Activated CD8-positive, alpha-beta T cell treated with anti-CD3 and anti-CD28 coated beads, Interleukin-2, amount 10 ng/mL, durations not matched to agents 7 days and 5 days (primary cell): ENCODE measurements at regions not wholly inside any gene's neighbourhood (a gene's known extent, or its start where the extent isn't known, plus 50 kb on each side); places are given as distances from the start of the nearest gene placed in this dataset.

Experiments used
- ATAC-seq: fragments of 150-1000 bp; cut with Tn5 transposase; one replicate; pipeline ENCODE4 v1.10.0; 2021; ENCODE audit warnings: moderate library complexity
- CTCF ChIA-PET: fragments of 350-600 bp; sonication (Branson Sonifier 250); formaldehyde crosslinking; loops from one replicate; lab custom pipeline; 2021; ENCODE audit warnings: antibody characterized with exemption; lab: Charles Lee
- POLR2A ChIA-PET: fragments of 350-600 bp; sonication (Branson Sonifier 250); formaldehyde crosslinking; loops from one replicate; lab custom pipeline; 2021; ENCODE audit warnings: antibody characterized with exemption; lab: Charles Lee
- DNase-seq: peaks from one replicate; pipeline ENCODE4 v3.0.0-alpha.2; 2020
- H3K27ac Mint-ChIP-seq: one replicate; pipeline ENCODE4 v1.8.0; 2021; ENCODE audit warnings: mild to moderate bottlenecking, mixed read lengths
- H3K27me3 Mint-ChIP-seq: one replicate; pipeline ENCODE4 v1.8.0; 2021; ENCODE audit warnings: low read depth, mixed read lengths
- H3K36me3 Mint-ChIP-seq: one replicate; pipeline ENCODE4 v1.8.0; 2021; ENCODE audit warnings: low read depth, mixed read lengths
- H3K4me1 Mint-ChIP-seq: one replicate; pipeline ENCODE4 v1.8.0; 2021; ENCODE audit warnings: low read depth, mixed read lengths
- H3K4me3 Mint-ChIP-seq: one replicate; pipeline ENCODE4 v1.8.0; 2021; ENCODE audit warnings: mild to moderate bottlenecking, mixed read lengths
- H3K9me3 Mint-ChIP-seq: one replicate; pipeline ENCODE4 v1.8.0; 2022; ENCODE audit warnings: mixed read lengths; ENCODE audit not compliant: insufficient read depth

DNA sequence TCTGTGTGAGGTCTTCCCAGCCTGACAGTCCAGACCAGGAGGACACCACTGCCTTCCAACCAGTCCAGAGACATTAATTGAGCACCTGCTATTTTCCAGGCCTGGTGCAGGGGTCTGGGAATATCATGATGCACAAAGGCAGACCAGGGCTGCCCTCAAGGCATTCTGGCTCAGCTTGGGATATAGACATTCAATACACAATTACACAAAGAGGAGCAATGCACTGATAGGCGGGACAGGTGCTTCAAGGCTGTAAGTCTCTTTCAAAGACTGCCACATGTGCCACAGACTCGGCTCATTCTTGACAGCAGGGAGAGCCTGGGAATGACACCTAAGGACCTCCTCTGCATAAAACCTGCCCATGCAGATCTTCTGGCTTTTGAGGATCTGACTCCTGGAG, 158.6 kb downstream of the C5orf15 start:
- Mint-ChIP-seq H3K27me3 (peaks cover 28% of the 10 kb centered on the region), H3K27ac (no peak overlapping the region), H3K4me3 (no peak overlapping the region), H3K36me3 (no peaks in the 10 kb centered on the region), H3K4me1 (peaks cover 9% of the 10 kb centered on the region), H3K9me3 (no peaks in the 10 kb centered on the region)
- ATAC-seq (no peak), DNase-seq (no peak)
- CTCF ChIA-PET, result no interaction called here
- POLR2A ChIA-PET, result no interaction called here

DNA sequence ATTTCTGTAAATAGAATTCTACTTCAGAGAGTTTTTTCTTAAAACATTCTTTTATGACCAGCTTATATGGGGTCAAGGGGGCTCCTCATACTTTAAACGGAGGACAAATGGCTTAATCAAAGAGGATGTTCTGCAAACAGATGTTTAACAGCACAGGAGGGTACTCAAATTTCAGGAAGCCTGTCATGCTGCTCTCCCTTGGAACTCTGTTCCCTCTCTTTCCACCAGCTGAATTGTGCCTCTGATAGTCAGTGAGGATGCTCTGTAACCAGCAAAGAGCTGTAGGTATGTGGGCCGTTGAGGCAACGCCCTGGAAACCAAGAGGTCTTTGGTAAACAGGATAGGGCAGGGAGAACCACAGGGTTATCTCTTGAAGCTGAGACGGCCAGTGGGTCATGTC, 161.1 kb downstream of the C5orf15 start:
- Mint-ChIP-seq H3K36me3 (no peaks in the 10 kb centered on the region), H3K4me1 (no peaks in the 10 kb centered on the region), H3K9me3 (no peaks in the 10 kb centered on the region), H3K4me3 (no peak overlapping the region), H3K27me3 (peaks cover 14% of the 10 kb centered on the region), H3K27ac (no peak overlapping the region)
- POLR2A ChIA-PET, result no interaction called here
- DNase-seq, result no peak
- no peak for ATAC-seq
- CTCF ChIA-PET, result interaction anchor here (1.3 kb wide), 1 partner anchor 62 kb away, joined by 4 read pairs; no protein-coding TSS in a partner anchor

DNA sequence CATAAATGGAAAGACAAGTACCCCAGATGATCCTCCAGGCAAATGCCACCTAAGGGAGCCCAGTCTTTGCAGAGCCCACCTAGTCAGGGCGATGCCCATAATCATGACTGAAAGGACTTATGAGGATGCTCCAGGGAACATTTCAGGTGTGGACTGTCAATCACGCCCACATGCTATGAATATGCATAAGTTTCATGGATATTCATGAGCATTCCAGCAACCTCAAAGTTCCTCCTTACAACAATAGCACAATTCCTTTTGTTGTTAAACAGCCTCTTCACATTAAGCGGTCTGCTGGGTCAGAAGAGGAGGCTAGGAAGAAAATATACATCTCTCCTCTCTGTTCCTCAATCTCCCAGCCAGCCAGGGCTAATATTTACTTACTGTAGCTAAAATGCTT, 161.6 kb downstream of the C5orf15 start:
- H3K9me3 Mint-ChIP-seq, result no peaks in the 10 kb centered on the region
- ChIA-PET POLR2A (no interaction called here), CTCF (interaction anchor here (1.3 kb wide), 1 partner anchor 62 kb away, joined by 4 read pairs; no protein-coding TSS in a partner anchor)
- H3K27ac Mint-ChIP-seq, result no peak overlapping the region
- H3K27me3 Mint-ChIP-seq, result peaks cover 12% of the 10 kb centered on the region
- no peak for ATAC-seq
- no peaks in the 10 kb centered on the region for H3K4me1 Mint-ChIP-seq
- no peaks in the 10 kb centered on the region for H3K36me3 Mint-ChIP-seq
- no peak for DNase-seq
- H3K4me3 Mint-ChIP-seq, result no peak overlapping the region

DNA sequence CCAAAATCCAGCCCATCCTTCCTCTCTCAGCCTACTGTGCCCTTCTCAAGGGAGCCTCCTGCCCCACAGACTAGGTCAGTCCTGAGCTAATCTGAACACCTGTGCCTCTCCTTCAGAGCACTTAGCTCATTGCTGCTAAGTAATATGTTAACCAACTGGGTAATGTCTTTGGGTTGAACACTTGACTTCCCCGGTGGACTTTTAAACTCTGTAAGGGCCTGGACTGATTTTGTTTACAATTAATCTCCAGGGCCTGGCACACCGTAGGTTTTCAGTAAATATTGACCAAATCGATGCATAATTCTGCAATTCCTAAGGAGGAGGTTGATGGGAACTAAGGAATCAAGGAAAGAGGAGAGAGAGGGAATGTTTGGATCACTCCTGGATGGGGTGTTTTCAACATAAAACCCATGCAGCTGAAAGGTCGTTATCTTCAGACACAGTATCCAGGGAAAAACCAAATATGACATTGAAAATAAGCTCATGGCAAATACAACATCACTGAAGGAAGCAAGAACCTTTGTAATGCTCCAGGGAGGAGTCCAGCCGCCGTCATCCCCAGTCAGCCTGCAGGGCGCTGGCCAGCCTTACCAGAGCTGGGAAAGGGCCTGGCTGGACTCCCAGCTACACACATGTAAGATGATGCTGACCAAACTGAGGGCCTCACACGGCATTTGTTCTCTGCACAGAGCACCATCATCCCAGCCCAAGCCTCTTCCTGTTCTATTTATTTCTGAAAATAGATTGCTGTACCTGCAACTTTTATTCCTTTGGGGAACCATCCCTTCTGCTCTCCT, 166.3 kb downstream of the C5orf15 start:
- POLR2A ChIA-PET, result no interaction called here
- no peaks in the 10 kb centered on the region for H3K9me3 Mint-ChIP-seq
- peaks cover 26% of the 10 kb centered on the region for H3K27me3 Mint-ChIP-seq
- CTCF ChIA-PET, result no interaction called here
- ATAC-seq (no peak), DNase-seq (no peak)
- H3K27ac Mint-ChIP-seq, result no peak overlapping the region
- H3K36me3 Mint-ChIP-seq, result no peaks in the 10 kb centered on the region
- peaks cover 2% of the 10 kb centered on the region for H3K4me1 Mint-ChIP-seq
- no peak overlapping the region for H3K4me3 Mint-ChIP-seq

DNA sequence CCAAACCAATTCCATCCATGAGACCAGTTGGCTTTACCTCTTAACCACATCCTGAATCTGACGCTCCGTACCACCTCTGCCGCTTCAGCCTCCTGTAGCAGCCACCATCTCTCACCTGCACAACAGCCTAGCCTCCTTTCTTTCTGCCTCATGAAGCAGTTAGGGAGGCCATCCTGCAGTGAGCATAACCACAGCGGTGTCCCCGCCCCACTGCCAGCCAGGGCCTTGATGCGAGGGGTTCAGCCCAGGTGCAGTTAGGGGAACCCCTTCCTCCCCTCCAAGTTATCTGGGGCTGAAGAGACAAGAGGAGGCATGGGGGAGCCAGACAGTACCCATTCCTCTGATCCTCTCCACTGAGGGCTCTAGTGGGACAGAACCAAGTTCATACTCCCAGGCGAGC, 167.0 kb downstream of the C5orf15 start:
- Mint-ChIP-seq H3K27me3 (peaks cover 28% of the 10 kb centered on the region), H3K4me3 (no peak overlapping the region), H3K36me3 (no peaks in the 10 kb centered on the region), H3K4me1 (peaks cover 2% of the 10 kb centered on the region), H3K27ac (no peak overlapping the region), H3K9me3 (no peaks in the 10 kb centered on the region)
- ATAC-seq (no peak), DNase-seq (no peak)
- ChIA-PET CTCF (no interaction called here), POLR2A (no interaction called here)

DNA sequence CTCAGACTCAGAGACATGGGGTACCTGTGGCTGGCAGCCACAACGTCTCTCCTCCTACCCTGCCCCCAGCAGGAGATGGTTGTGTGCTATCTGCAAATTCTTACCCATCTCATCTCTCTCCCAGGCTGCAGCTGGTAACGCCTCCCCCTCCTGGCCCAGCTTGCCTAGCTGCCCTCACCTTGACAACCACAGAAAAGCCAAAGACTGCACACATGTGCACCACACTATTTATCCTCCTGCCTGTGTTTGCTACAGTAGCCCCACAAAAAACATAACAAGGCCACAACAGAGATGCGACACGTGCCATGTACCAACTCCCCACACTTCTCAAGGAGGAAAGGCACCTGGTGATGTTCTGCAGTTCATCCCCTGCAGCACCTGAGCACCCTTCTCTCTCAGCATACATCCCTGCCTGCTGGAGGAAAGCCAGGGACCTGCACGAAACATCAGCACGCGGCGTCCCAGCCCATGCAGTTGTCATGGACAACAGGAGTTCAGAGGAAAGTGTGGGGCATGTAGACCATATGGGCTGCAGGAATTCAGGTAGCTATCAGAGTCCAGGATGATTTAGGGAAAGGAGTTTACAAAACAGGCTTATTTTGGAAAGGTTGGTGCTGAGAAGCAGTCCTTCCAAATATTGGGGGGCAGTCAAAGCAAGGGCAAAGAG, 168.7 kb downstream of the C5orf15 start:
- H3K9me3 Mint-ChIP-seq, result no peaks in the 10 kb centered on the region

DNA sequence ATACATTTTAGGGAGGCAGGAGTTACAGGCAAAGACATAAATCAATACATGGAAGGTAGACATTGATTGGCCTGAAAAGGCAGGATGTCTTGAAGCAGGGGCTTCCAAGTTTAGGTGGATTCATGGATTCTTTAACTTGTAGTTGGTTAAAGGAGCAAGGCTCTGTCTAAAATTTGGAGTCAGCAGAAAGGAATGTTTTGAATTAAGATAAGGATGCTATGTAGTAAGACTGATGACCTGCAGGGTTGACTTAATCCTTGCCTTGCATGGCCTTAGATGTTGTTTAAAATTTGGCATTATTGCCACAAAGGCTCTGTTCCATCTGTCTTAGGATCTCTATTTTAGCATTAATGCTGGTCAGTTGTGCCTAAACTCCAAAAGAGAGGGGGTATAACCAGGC, 171.3 kb downstream of the C5orf15 start:
- no peak for ATAC-seq
- peaks cover 19% of the 10 kb centered on the region for H3K27me3 Mint-ChIP-seq
- H3K9me3 Mint-ChIP-seq, result no peaks in the 10 kb centered on the region
- H3K27ac Mint-ChIP-seq, result no peak overlapping the region
- ChIA-PET CTCF (no interaction called here), POLR2A (no interaction called here)
- H3K36me3 Mint-ChIP-seq, result no peaks in the 10 kb centered on the region
- no peak for DNase-seq
- H3K4me1 Mint-ChIP-seq, result peaks cover 2% of the 10 kb centered on the region
- H3K4me3 Mint-ChIP-seq, result no peak overlapping the region

More for the DNA sequence above, 168.7 kb downstream of the C5orf15 start:
- POLR2A ChIA-PET, result no interaction called here
- Mint-ChIP-seq H3K36me3 (no peaks in the 10 kb centered on the region), H3K4me1 (peaks cover 2% of the 10 kb centered on the region), H3K27ac (no peak overlapping the region), H3K4me3 (no peak overlapping the region), H3K27me3 (peaks cover 19% of the 10 kb centered on the region)
- ATAC-seq (no peak), DNase-seq (no peak)
- CTCF ChIA-PET, result no interaction called here

DNA sequence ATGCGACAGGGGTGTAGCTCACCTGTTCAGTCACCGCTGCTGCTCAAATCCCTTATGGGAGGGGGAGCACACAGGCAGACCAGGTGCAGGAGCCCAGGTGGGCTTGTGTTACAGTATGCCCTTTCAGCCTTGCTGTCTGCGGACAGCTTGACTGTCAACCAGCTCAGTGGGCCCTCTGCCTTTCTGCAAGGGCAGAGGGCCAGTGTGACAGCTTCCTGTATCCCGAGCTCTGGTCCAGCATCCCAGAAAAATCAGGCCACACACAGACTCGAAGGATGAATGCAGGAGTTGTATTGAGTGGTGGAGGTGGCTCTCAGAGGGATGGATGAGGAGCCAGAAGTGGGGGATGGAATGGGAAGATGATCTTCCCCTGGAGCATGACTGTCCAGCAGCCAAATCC, 172.2 kb downstream of the C5orf15 start:
- Mint-ChIP-seq H3K27me3 (peaks cover 16% of the 10 kb centered on the region), H3K4me1 (peaks cover under 1% of the 10 kb centered on the region), H3K27ac (no peak overlapping the region), H3K36me3 (no peaks in the 10 kb centered on the region), H3K9me3 (no peaks in the 10 kb centered on the region), H3K4me3 (no peak overlapping the region)
- CTCF ChIA-PET, result no interaction called here
- no peak for DNase-seq
- no peak for ATAC-seq
- POLR2A ChIA-PET, result no interaction called here

DNA sequence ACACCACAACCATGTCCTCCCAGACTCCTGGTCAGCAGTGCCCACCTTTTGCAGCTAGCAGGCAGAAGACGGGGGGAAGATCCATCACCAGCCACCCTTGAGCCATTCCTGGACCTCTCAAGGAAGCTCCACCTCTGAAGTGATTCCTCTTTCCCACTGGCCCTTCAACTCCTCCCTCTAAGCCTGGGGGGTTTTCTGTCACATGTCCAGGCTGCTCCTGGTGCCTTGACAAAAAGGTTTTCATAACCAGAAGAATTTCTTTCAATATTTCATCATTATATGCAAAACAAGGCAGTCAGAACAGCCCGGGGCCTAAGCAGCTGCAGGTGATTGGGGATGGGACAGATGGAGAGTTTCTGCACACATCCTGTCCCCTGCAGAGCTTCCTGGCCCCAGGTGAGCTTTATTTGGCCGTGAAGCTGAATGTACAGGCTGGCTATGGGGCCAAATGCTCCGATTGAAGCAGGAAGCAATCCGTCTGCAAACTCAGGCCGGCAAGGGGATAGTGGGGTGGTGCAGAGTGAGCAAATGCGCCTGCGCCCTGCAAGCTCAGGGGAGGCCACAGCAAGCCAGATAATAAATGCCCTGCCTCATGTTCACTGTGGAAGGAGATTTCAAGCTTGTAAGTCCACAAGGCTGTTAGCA, 173.5 kb downstream of the C5orf15 start:
- Mint-ChIP-seq H3K4me1 (no peaks in the 10 kb centered on the region), H3K9me3 (no peaks in the 10 kb centered on the region), H3K4me3 (no peak overlapping the region), H3K36me3 (no peaks in the 10 kb centered on the region), H3K27me3 (peaks cover 12% of the 10 kb centered on the region), H3K27ac (no peak overlapping the region)
- ATAC-seq (no peak), DNase-seq (no peak)
- ChIA-PET CTCF (no interaction called here), POLR2A (no interaction called here)

DNA sequence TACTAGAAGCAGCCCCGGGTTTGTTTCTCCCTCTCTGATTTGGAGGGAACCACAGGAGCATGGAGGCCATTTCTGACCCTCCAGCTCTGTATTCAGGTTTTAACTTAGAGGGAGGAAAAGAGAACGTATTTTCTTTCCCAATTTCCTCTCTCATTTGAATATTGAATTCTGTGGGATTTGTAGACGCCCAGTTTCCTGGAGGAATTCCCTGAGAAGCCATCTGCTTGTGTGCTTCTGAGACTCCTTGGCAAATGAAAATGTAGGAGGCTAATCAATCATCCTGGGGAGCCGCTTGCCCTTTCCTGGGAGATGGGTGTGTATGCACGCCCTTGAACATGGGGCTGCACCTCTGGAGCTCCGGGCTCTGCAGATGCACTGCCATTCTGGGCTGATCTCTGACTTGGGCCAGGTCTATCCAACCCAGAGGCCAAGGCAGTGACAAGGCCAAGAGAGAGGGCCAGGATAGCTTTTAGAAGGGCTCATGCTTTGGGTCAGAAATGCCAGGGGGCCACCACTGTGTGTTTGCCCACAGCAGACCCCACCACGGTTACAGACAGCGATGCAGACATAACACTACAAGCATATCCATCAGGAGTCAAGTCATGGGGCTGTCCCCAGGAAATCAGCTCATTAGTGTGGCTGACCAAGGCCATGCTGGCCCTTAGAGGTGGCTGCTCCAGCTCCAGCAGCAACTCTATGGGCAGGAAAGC, 174.5 kb downstream of the C5orf15 start:
- DNase-seq (no peak), ATAC-seq (no peak)
- H3K36me3 Mint-ChIP-seq, result no peaks in the 10 kb centered on the region
- H3K27me3 Mint-ChIP-seq, result peaks cover 6% of the 10 kb centered on the region
- H3K27ac Mint-ChIP-seq, result no peak overlapping the region
- H3K9me3 Mint-ChIP-seq, result no peaks in the 10 kb centered on the region
- ChIA-PET POLR2A (no interaction called here), CTCF (no interaction called here)
- H3K4me3 Mint-ChIP-seq, result no peak overlapping the region
- H3K4me1 Mint-ChIP-seq, result no peaks in the 10 kb centered on the region

DNA sequence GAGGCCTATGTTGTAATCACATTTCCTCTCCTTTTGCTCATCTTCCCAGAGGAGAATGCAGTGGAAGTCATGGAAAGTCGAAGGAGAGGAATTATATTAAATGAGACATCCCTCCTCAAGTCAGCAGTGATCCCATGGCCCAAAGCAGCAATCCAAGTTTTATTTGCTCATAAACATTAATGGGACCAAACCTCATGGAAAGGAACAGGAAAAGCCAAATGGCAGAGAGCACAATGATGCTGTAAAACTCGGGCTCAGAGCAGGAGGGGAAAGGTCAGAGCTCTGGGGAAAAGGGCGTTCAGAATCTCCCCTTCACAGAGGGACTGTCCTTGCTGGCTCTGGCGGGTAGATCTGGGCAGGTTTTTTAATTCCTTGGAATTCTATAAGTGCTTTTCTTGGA, 175.8 kb downstream of the C5orf15 start:
- POLR2A ChIA-PET, result no interaction called here
- ATAC-seq (no peak), DNase-seq (no peak)
- peaks cover 4% of the 10 kb centered on the region for H3K27me3 Mint-ChIP-seq
- H3K4me1 Mint-ChIP-seq, result no peaks in the 10 kb centered on the region
- H3K27ac Mint-ChIP-seq, result no peak overlapping the region
- CTCF ChIA-PET, result no interaction called here
- no peaks in the 10 kb centered on the region for H3K36me3 Mint-ChIP-seq
- no peaks in the 10 kb centered on the region for H3K9me3 Mint-ChIP-seq
- no peak overlapping the region for H3K4me3 Mint-ChIP-seq

DNA sequence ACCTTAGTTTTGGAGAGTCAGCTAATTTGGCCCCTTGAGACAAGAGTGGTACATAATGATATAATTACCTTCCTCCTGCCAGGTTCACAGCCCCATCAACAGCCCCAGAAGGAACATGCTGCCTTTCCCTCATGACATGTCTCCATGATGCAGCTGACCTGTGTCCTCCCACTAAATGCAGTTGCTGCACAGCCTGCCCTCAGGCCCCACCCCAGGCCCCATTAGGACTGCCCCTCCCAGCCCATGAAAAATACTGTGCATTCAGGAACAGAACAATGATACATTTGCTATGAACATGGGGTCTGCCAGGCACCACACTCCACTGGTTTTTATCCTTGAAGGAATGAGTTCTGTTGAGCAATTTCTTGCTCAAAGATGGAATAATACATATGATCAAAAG, 176.4 kb downstream of the C5orf15 start:
- no peaks in the 10 kb centered on the region for H3K9me3 Mint-ChIP-seq
- POLR2A ChIA-PET, result no interaction called here
- H3K4me1 Mint-ChIP-seq, result no peaks in the 10 kb centered on the region
- H3K27ac Mint-ChIP-seq, result no peak overlapping the region
- no peak overlapping the region for H3K4me3 Mint-ChIP-seq
- ATAC-seq (no peak), DNase-seq (no peak)
- H3K27me3 Mint-ChIP-seq, result peaks cover 4% of the 10 kb centered on the region
- CTCF ChIA-PET, result no interaction called here
- no peaks in the 10 kb centered on the region for H3K36me3 Mint-ChIP-seq
